Activated CD4-positive, CD25-positive, alpha-beta regulatory T cell treated with anti-CD3 and anti-CD28 coated beads, Interleukin-2, amount 50 U/mL, for 72 hours (primary cell): ENCODE measurements at regions not wholly inside any gene's neighbourhood (a gene's known extent, or its start where the extent isn't known, plus 50 kb on each side); places are given as distances from the start of the nearest gene placed in this dataset.

Experiments used
- DNase-seq: peaks from one replicate; pipeline ENCODE4 v3.0.0; 2021

- DNase-seq = no peak
Observed at GRCh38 chr11:112795142-112795815, 165.9 kb upstream of the NCAM1 start.

- no peak for DNase-seq
Observed at GRCh38 chr11:112795911-112796649, 165.1 kb upstream of the NCAM1 start.

GRCh38 chr11:112797092-112797491 is 164.1 kb upstream of the NCAM1 start:
- DNase-seq = no peak

- no peak for DNase-seq
Observed at GRCh38 chr11:112797648-112798293, 163.4 kb upstream of the NCAM1 start.

- DNase-seq = no peak
Observed at GRCh38 chr11:112801025-112801816, 160.0 kb upstream of the NCAM1 start.

- no peak for DNase-seq
Observed at GRCh38 chr11:112801817-112802088, 159.5 kb upstream of the NCAM1 start.

- DNase-seq = no peak
Observed at GRCh38 chr11:112805658-112806057, 155.6 kb upstream of the NCAM1 start.

- no peak for DNase-seq
Observed at GRCh38 chr11:112806256-112806655, 155.0 kb upstream of the NCAM1 start.

GRCh38 chr11:112806876-112807275 is 154.3 kb upstream of the NCAM1 start:
- DNase-seq = no peak

- DNase-seq = no peak
Observed at GRCh38 chr11:112809429-112809828, 151.8 kb upstream of the NCAM1 start.

- no peak for DNase-seq
Observed at GRCh38 chr11:112810951-112811350, 150.3 kb upstream of the NCAM1 start.

GRCh38 chr11:112811783-112812182 is 149.4 kb upstream of the NCAM1 start:
- DNase-seq = no peak

GRCh38 chr11:112812729-112813128 is 148.5 kb upstream of the NCAM1 start:
- no peak for DNase-seq

GRCh38 chr11:112814168-112814567 is 147.1 kb upstream of the NCAM1 start:
- DNase-seq = no peak

GRCh38 chr11:112817376-112817775 is 143.8 kb upstream of the NCAM1 start:
- no peak for DNase-seq

GRCh38 chr11:112822478-112823274 is 138.5 kb upstream of the NCAM1 start:
- DNase-seq = no peak

- DNase-seq = no peak
Observed at GRCh38 chr11:112826026-112826425, 135.2 kb upstream of the NCAM1 start.

GRCh38 chr11:112826788-112827187 is 134.4 kb upstream of the NCAM1 start:
- DNase-seq = no peak

- DNase-seq = no peak
Observed at GRCh38 chr11:112828421-112828820, 132.8 kb upstream of the NCAM1 start.

GRCh38 chr11:112829971-112830654 is 131.1 kb upstream of the NCAM1 start:
- DNase-seq = no peak

- no peak for DNase-seq
Observed at GRCh38 chr11:112831041-112831440, 130.2 kb upstream of the NCAM1 start.
